HUDEP-2 (cell line): ENCODE measurements at regions not wholly inside any gene's neighbourhood (a gene's known extent, or its start where the extent isn't known, plus 50 kb on each side); places are given as distances from the start of the nearest gene placed in this dataset.

Experiments used
- DNase-seq, 76 experiments: peaks; one replicate each; lab custom pipeline; 2025; ENCODE audit not compliant: unreplicated experiment in 76 of 76; lab: John Stamatoyannopoulos, UW

GRCh38 chr13:24104723-24105122 is 55.8 kb upstream of the SPATA13 start:
- no peak for DNase-seq

GRCh38 chr13:24106429-24106828 is 54.1 kb upstream of the SPATA13 start:
- no peak for DNase-seq

- DNase-seq, result no peak
Measured at GRCh38 chr13:24107955-24108614, 52.4 kb upstream of the SPATA13 start.

GRCh38 chr13:24108615-24108965 is 51.9 kb upstream of the SPATA13 start:
- no peak for DNase-seq

- DNase-seq, result no peak
Measured at GRCh38 chr13:24110011-24110410, 50.5 kb upstream of the SPATA13 start.
